HG03139 (cell line): ENCODE measurements at regions not wholly inside any gene's neighbourhood (a gene's known extent, or its start where the extent isn't known, plus 50 kb on each side); places are given as distances from the start of the nearest gene placed in this dataset.

ENCODE experiments used
- ATAC-seq: cut with Tn5 transposase; IDR thresholded peaks from one replicate; pipeline ENCODE4 v1.9.1; 2021; ENCODE audit not compliant: unreplicated experiment

DNA sequence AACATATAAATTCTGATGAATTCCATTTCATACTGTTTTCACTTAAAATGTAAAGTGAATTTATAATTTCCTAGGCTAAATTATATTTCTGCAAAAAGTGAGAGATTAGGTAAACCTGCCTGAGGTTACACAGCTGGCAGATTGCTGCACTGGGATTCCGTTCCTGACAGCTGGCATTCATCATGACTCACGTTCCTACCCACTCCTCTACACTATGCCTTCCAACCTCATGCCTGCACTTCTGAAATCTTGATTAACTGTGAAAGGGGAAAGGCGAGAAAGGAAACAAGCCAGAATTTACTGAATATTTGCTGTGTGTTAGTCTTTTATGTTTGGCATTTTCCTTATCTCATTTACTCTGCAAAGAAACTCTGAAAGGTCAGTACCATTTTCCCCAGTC is 73.3 kb upstream of the MON1B start:
- no peak for ATAC-seq

- no peak for ATAC-seq
Observed at GRCh38 chr16:77131398-77131797, 59.6 kb upstream of the MON1B start.

GRCh38 chr16:77132051-77132618 is 58.9 kb upstream of the MON1B start:
- ATAC-seq = no peak

DNA sequence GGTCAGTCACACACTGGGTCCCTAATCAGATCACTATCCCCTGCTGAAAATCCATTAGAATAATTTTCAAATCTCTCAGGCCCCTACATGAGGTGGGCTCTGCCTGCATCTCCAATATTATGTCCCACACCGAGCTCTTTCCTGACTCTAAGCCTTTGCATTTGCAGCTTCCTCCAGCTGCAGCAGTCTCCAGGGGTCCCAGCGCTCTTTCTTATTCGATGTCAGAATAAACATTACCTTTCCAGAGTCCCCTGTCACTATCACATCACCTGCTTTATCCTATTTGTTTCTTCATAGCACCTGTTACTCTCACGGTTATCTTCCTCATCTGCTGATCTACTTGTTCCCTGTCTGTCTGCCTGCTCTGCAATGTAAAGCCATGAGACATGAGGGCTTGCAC is 57.3 kb upstream of the MON1B start:
- ATAC-seq = no peak

DNA sequence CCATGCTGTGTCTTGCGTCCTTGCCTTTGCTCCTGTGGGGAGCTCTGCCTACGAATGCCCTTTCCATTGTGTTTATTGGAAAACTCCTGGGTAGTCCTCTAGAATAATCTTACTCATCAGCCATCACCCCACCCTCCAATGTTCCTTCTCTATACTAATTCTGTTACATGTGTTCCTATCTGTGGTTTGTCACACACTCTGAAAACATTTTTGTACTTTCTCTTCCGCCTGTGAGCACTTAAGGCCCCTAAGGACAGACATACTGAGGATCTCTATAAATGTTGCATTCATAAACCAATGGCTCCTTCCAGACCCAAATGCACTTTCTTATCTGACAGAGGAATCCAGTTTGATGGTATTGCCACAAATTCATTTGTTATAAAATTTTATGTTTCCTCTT is 53.9 kb upstream of the MON1B start:
- ATAC-seq = no peak
